ENCODE measurements at regions not wholly inside any gene's neighbourhood (a gene's known extent, or its start where the extent isn't known, plus 50 kb on each side); places are given as distances from the start of the nearest gene placed in this dataset.

GRCh38 chr2:79275863-79276262 lies 116.3 kb upstream of the REG3A start:
- TF ChIP-seq CTCF (IDR thresholded peaks at IDR 0.05) = no peak
- ATAC-seq = no peak

GRCh38 chr2:79275197-79275596 lies 115.6 kb upstream of the REG3A start:
- ATAC-seq (no peak), DNase-seq (no peak)
- no peaks in the 10 kb centered on the region for H3K9me3 ChIP-seq
- intact Hi-C loops (cut with DNase I) = no loop called here
- H3K36me3 ChIP-seq = no peaks in the 10 kb centered on the region
- TF ChIP-seq CTCF (IDR thresholded peaks at IDR 0.05) = no peak
- no peak overlapping the region for H3K4me3 ChIP-seq
- H3K27ac ChIP-seq = no peak overlapping the region
- H3K4me1 ChIP-seq = no peaks in the 10 kb centered on the region
- no peaks in the 10 kb centered on the region for H3K27me3 ChIP-seq

More at GRCh38 chr2:79275863-79276262, 116.3 kb upstream of the REG3A start:
- Histone ChIP-seq H3K27me3 (no peaks in the 10 kb centered on the region), H3K27ac (no peak overlapping the region), H3K9me3 (no peaks in the 10 kb centered on the region), H3K4me3 (no peak overlapping the region), H3K36me3 (no peaks in the 10 kb centered on the region), H3K4me1 (no peaks in the 10 kb centered on the region)
- intact Hi-C loops (cut with DNase I) = no loop called here
- no peak for DNase-seq

GRCh38 chr2:79272616-79273015 lies 113.1 kb upstream of the REG3A start:
- intact Hi-C loops (cut with DNase I) = no loop called here
- TF ChIP-seq CTCF (IDR thresholded peaks at IDR 0.05) = no peak
- Histone ChIP-seq H3K4me1 (no peaks in the 10 kb centered on the region), H3K4me3 (no peak overlapping the region), H3K9me3 (no peaks in the 10 kb centered on the region), H3K27me3 (no peaks in the 10 kb centered on the region), H3K27ac (no peak overlapping the region), H3K36me3 (no peaks in the 10 kb centered on the region)
- ATAC-seq = no peak
- DNase-seq = no peak

GRCh38 chr2:79271456-79271855 lies 111.9 kb upstream of the REG3A start:
- Histone ChIP-seq H3K4me3 (no peak overlapping the region), H3K9me3 (no peaks in the 10 kb centered on the region), H3K4me1 (no peaks in the 10 kb centered on the region), H3K27me3 (no peaks in the 10 kb centered on the region), H3K27ac (no peak overlapping the region), H3K36me3 (no peaks in the 10 kb centered on the region)
- intact Hi-C loops (cut with DNase I) = no loop called here
- ATAC-seq (no peak), DNase-seq (no peak)
- no peak for TF ChIP-seq CTCF (IDR thresholded peaks at IDR 0.05)

- H3K9me3 ChIP-seq = no peaks in the 10 kb centered on the region
- no peaks in the 10 kb centered on the region for H3K27me3 ChIP-seq
- H3K27ac ChIP-seq = no peak overlapping the region
- intact Hi-C loops (cut with DNase I) = no loop called here
- no peaks in the 10 kb centered on the region for H3K36me3 ChIP-seq
- H3K4me3 ChIP-seq = no peak overlapping the region
- DNase-seq = no peak
- no peaks in the 10 kb centered on the region for H3K4me1 ChIP-seq
- ATAC-seq = no peak
- TF ChIP-seq CTCF (IDR thresholded peaks at IDR 0.05) = no peak
These were observed 101.3 kb upstream of the REG3A start for GRCh38 chr2:79260848-79261247.

- no peaks in the 10 kb centered on the region for H3K9me3 ChIP-seq
- intact Hi-C loops (cut with DNase I) = no loop called here
- H3K4me3 ChIP-seq = no peak overlapping the region
- DNase-seq = no peak
- no peaks in the 10 kb centered on the region for H3K27me3 ChIP-seq
- no peak for ATAC-seq
- TF ChIP-seq CTCF (IDR thresholded peaks at IDR 0.05) = no peak
- no peaks in the 10 kb centered on the region for H3K4me1 ChIP-seq
- no peaks in the 10 kb centered on the region for H3K36me3 ChIP-seq
- no peak overlapping the region for H3K27ac ChIP-seq
These were observed 100.4 kb upstream of the REG3A start for GRCh38 chr2:79259959-79260358.
